ENCODE measurements at regions not wholly inside any gene's neighbourhood (a gene's known extent, or its start where the extent isn't known, plus 50 kb on each side); places are given as distances from the start of the nearest gene placed in this dataset.

- TF ChIP-seq CTCF (IDR thresholded peaks at IDR 0.05; ENCODE audit: extremely low read depth in 1 of 2, insufficient read depth in 1 of 2, low read depth in 1 of 2, low read length in 2 of 2) (no peak), JUN (IDR thresholded peaks at IDR 0.05; ENCODE audit: borderline replicate concordance, insufficient read depth, insufficient read length, low read depth) (no peak), POLR2AphosphoS5 (IDR thresholded peaks at IDR 0.05; ENCODE audit: insufficient read depth, low read depth, low read length) (no peak), MAX (IDR thresholded peaks at IDR 0.05; ENCODE audit: insufficient read depth, insufficient read length) (no peak)
Measured at GRCh38 chr21:35448876-35449599, 399.9 kb upstream of the RUNX1 start.

Measured in endothelial cell of umbilical vein (primary cell).